ENCODE measurements at regions not wholly inside any gene's neighbourhood (a gene's known extent, or its start where the extent isn't known, plus 50 kb on each side); places are given as distances from the start of the nearest gene placed in this dataset.

GRCh38 chr5:67985686-67986387 lies 229.7 kb upstream of the PIK3R1 start:
- no peak for TF ChIP-seq CTCF (IDR thresholded peaks at IDR 0.05)
- no peak for TF ChIP-seq POLR2A (IDR thresholded peaks at IDR 0.05)

Data from Peyer's patch (tissue), 4 donors.